Peyer's patch (tissue), 4 donors: ENCODE measurements at regions not wholly inside any gene's neighbourhood (a gene's known extent, or its start where the extent isn't known, plus 50 kb on each side); places are given as distances from the start of the nearest gene placed in this dataset.

Source experiments
- DNase-seq, 3 donors: peaks; one replicate each; pipeline ENCODE4 v3.0.0-alpha.2; 2017 to 2019
- H3K27ac ChIP-seq, 4 donors: fragments of 200-600 bp; sonication (generic); one replicate each; pipeline ENCODE4 v1.5.1; 2016 to 2019
- H3K27me3 ChIP-seq, 2 donors: fragments of 200-600 bp; sonication (generic); one replicate each; pipeline ENCODE4 v1.5.1; 2019
- H3K36me3 ChIP-seq, 3 donors: fragments of 200-600 bp; sonication (generic); one replicate each; pipeline ENCODE4 v1.5.1; 2016 to 2019
- H3K4me1 ChIP-seq, 4 donors: fragments of 200-600 bp; sonication (generic); one replicate each; pipeline ENCODE4 v1.5.1; 2016 to 2019
- H3K4me3 ChIP-seq, 4 donors: fragments of 200-600 bp; sonication (generic); 1 replicate in 3 of 4; 2 replicates in 1 of 4; pipeline ENCODE4 v1.5.1; 2016 to 2019; ENCODE audit warnings: mild to moderate bottlenecking in 1 of 4
- H3K9me3 ChIP-seq, 4 donors: fragments of 200-600 bp; sonication (generic); one replicate each; pipeline ENCODE4 v1.5.1; 2016 to 2019; ENCODE audit warnings: mild to moderate bottlenecking in 1 of 4
- CTCF ChIP-seq, 6 experiments: fragments of 450-650 bp in 4 of 6; fragments of 200-600 bp in 2 of 6; sonication (generic) in 1 of 6; IDR thresholded peaks; one replicate each; pipeline ENCODE4 v1.5.1; 2017 to 2019; ENCODE audit warnings: antibody characterized with exemption in 6 of 6, mild to moderate bottlenecking in 3 of 6, moderate library complexity in 1 of 6
- POLR2A ChIP-seq, 2 donors: fragments of 450-650 bp; IDR thresholded peaks; one replicate each; pipeline ENCODE4 v1.5.1; 2017; ENCODE audit warnings: antibody characterized with exemption in 2 of 2, mild to moderate bottlenecking in 2 of 2, moderate library complexity in 2 of 2

GRCh38 chr7:63037242-63037641 lies 961.4 kb upstream of the ZNF722 start:
- no peak for TF ChIP-seq CTCF (IDR thresholded peaks at IDR 0.05)
- TF ChIP-seq POLR2A (IDR thresholded peaks at IDR 0.05): no peak
- H3K27me3 ChIP-seq: no peaks in the 10 kb centered on the region
- H3K4me3 ChIP-seq: no peak overlapping the region
- H3K4me1 ChIP-seq: no peaks in the 10 kb centered on the region
- H3K27ac ChIP-seq: no peak overlapping the region
- DNase-seq: no peak
- H3K9me3 ChIP-seq: peaks cover 0 to 5% (median 0%) of the 10 kb centered on the region in 4 donors
- H3K36me3 ChIP-seq: no peaks in the 10 kb centered on the region

GRCh38 chr7:63038987-63039386 lies 959.7 kb upstream of the ZNF722 start:
- no peak overlapping the region for H3K27ac ChIP-seq
- no peaks in the 10 kb centered on the region for H3K36me3 ChIP-seq
- no peak for TF ChIP-seq POLR2A (IDR thresholded peaks at IDR 0.05)
- no peak overlapping the region for H3K4me3 ChIP-seq
- DNase-seq: no peak
- no peaks in the 10 kb centered on the region for H3K4me1 ChIP-seq
- H3K9me3 ChIP-seq: no peaks in the 10 kb centered on the region
- no peaks in the 10 kb centered on the region for H3K27me3 ChIP-seq

GRCh38 chr7:63039882-63040281 lies 958.8 kb upstream of the ZNF722 start:
- Histone ChIP-seq H3K4me1 (no peaks in the 10 kb centered on the region), H3K36me3 (no peaks in the 10 kb centered on the region), H3K27ac (no peak overlapping the region), H3K9me3 (no peaks in the 10 kb centered on the region), H3K27me3 (no peaks in the 10 kb centered on the region), H3K4me3 (no peak overlapping the region)
- TF ChIP-seq CTCF (IDR thresholded peaks at IDR 0.05) (no peak), POLR2A (IDR thresholded peaks at IDR 0.05) (no peak)
- DNase-seq: peak in 1 of 3 donors; percentile 21

- peak in 1 of 3 donors; percentile 9 for DNase-seq
- TF ChIP-seq CTCF (IDR thresholded peaks at IDR 0.05) (no peak), POLR2A (IDR thresholded peaks at IDR 0.05) (no peak)
These were observed 958.3 kb upstream of the ZNF722 start for GRCh38 chr7:63040336-63040735.

GRCh38 chr7:63040966-63041610 lies 957.6 kb upstream of the ZNF722 start:
- Histone ChIP-seq H3K4me1 (no peaks in the 10 kb centered on the region), H3K27me3 (no peaks in the 10 kb centered on the region), H3K4me3 (no peak overlapping the region), H3K9me3 (no peaks in the 10 kb centered on the region), H3K27ac (no peak overlapping the region), H3K36me3 (no peaks in the 10 kb centered on the region)
- no peak for DNase-seq
- no peak for TF ChIP-seq CTCF (IDR thresholded peaks at IDR 0.05)
- TF ChIP-seq POLR2A (IDR thresholded peaks at IDR 0.05): no peak

More at GRCh38 chr7:63040336-63040735, 958.3 kb upstream of the ZNF722 start:
- Histone ChIP-seq H3K9me3 (no peaks in the 10 kb centered on the region), H3K4me3 (no peak overlapping the region), H3K4me1 (no peaks in the 10 kb centered on the region), H3K36me3 (no peaks in the 10 kb centered on the region), H3K27me3 (no peaks in the 10 kb centered on the region), H3K27ac (no peak overlapping the region)

- no peak overlapping the region for H3K27ac ChIP-seq
- no peaks in the 10 kb centered on the region for H3K9me3 ChIP-seq
- no peaks in the 10 kb centered on the region for H3K36me3 ChIP-seq
- H3K4me3 ChIP-seq: no peak overlapping the region
- TF ChIP-seq POLR2A (IDR thresholded peaks at IDR 0.05) (no peak), CTCF (IDR thresholded peaks at IDR 0.05) (no peak)
- no peak for DNase-seq
- H3K4me1 ChIP-seq: no peaks in the 10 kb centered on the region
- H3K27me3 ChIP-seq: no peaks in the 10 kb centered on the region
These were observed 956.9 kb upstream of the ZNF722 start for GRCh38 chr7:63041786-63042185.
